Hepatocyte (in vitro differentiated cells): ENCODE measurements at regions not wholly inside any gene's neighbourhood (a gene's known extent, or its start where the extent isn't known, plus 50 kb on each side); places are given as distances from the start of the nearest gene placed in this dataset.

ENCODE experiments used
- DNase-seq: peaks from one replicate; pipeline ENCODE4 v3.0.0-alpha.2; 2016; ENCODE audit warnings: low spot score
- H2AFZ ChIP-seq: fragments of 200-600 bp; sonication (generic); 2 replicates; pipeline ENCODE4 v1.6.0; 2016; ENCODE audit warnings: antibody characterized with exemption, mild to moderate bottlenecking
- H3K27ac ChIP-seq: fragments of 200-600 bp; sonication (generic); 2 replicates; pipeline ENCODE4 v1.5.1; 2016; ENCODE audit warnings: mild to moderate bottlenecking
- H3K27me3 ChIP-seq: fragments of 200-600 bp; sonication (generic); 2 replicates; pipeline ENCODE4 v1.6.1; 2016
- H3K36me3 ChIP-seq: fragments of 200-600 bp; sonication (generic); replicated peaks from 2 replicates; pipeline ENCODE4 v1.5.1; 2016; ENCODE audit warnings: low read depth; ENCODE audit not compliant: insufficient read depth
- H3K4me1 ChIP-seq: fragments of 200-600 bp; sonication (generic); 2 replicates; pipeline ENCODE4 v1.5.1; 2016; ENCODE audit warnings: mild to moderate bottlenecking, moderate library complexity; ENCODE audit not compliant: insufficient read depth
- H3K4me2 ChIP-seq: fragments of 200-600 bp; sonication (generic); 2 replicates; pipeline ENCODE4 v1.6.0; 2016
- H3K4me3 ChIP-seq: fragments of 200-600 bp; sonication (generic); 2 replicates; pipeline ENCODE4 v1.5.1; 2016; ENCODE audit warnings: mild to moderate bottlenecking
- H3K79me2 ChIP-seq: fragments of 200-600 bp; sonication (generic); 2 replicates; pipeline ENCODE4 v1.6.0; 2017; ENCODE audit warnings: mild to moderate bottlenecking
- H3K9me2 ChIP-seq: fragments of 200-600 bp; sonication (generic); replicated peaks from 2 replicates; pipeline ENCODE4 v1.6.0; 2017; ENCODE audit warnings: mild to moderate bottlenecking; ENCODE audit not compliant: insufficient read depth
- H3K9me3 ChIP-seq: fragments of 200-600 bp; sonication (generic); 2 replicates; pipeline ENCODE4 v1.5.1; 2016; ENCODE audit warnings: low read depth, mild to moderate bottlenecking
- H4K20me1 ChIP-seq: fragments of 200-600 bp; sonication (generic); 2 replicates; pipeline ENCODE4 v1.6.0; 2016; ENCODE audit warnings: mild to moderate bottlenecking; ENCODE audit not compliant: insufficient read depth, poor library complexity, severe bottlenecking
- CTCF ChIP-seq: fragments of 200-600 bp; sonication (generic); IDR thresholded peaks from 2 replicates; pipeline ENCODE4 v1.5.1; 2016; ENCODE audit warnings: antibody characterized with exemption, mild to moderate bottlenecking; ENCODE audit not compliant: poor library complexity
- EZH2 ChIP-seq: fragments of 200-600 bp; sonication (generic); IDR thresholded peaks from 2 replicates; pipeline ENCODE4 v1.6.1; 2016; ENCODE audit warnings: antibody characterized with exemption, mild to moderate bottlenecking, borderline replicate concordance
- EZH2phosphoT487 ChIP-seq: fragments of 200-600 bp; sonication (generic); IDR thresholded peaks from one replicate; pipeline ENCODE4 v1.6.1; 2018; ENCODE audit warnings: antibody characterized with exemption, mild to moderate bottlenecking, low read depth, moderate library complexity; ENCODE audit not compliant: unreplicated experiment, severe bottlenecking
- WGBS: methylation state at CpG from one replicate; pipeline ENCODE4 v1.1.6; 2016; ENCODE audit warnings: low lambda C conversion rate; ENCODE audit errors: missing lambda C conversion rate; 5-methylcytosine and 5-hydroxymethylcytosine counted together

- no peak overlapping the region for H3K4me2 ChIP-seq
- H3K9me3 ChIP-seq: no peaks in the 10 kb centered on the region
- no peak overlapping the region for H3K27ac ChIP-seq
- DNase-seq: no peak
- no peak overlapping the region for H3K4me3 ChIP-seq
- TF ChIP-seq EZH2phosphoT487 (no peak), EZH2 (no peak), CTCF (no peak)
- 97% methylated on average over 1 of the region's 1 CpG for WGBS
- H3K9me2 ChIP-seq: no peaks in the 10 kb centered on the region
- H2AFZ ChIP-seq: no peak overlapping the region
- H3K27me3 ChIP-seq: no peaks in the 10 kb centered on the region
- no peaks in the 10 kb centered on the region for H3K4me1 ChIP-seq
- H3K79me2 ChIP-seq: no peaks in the 10 kb centered on the region
- no peaks in the 10 kb centered on the region for H3K36me3 ChIP-seq
- H4K20me1 ChIP-seq: no peaks in the 10 kb centered on the region
Observed at GRCh38 chr7:49344556-49344955, 420.2 kb downstream of the CDC14C start.

- no peaks in the 10 kb centered on the region for H3K79me2 ChIP-seq
- 68% methylated on average over 1 of the region's 1 CpG for WGBS
- no peak overlapping the region for H2AFZ ChIP-seq
- no peak overlapping the region for H3K27ac ChIP-seq
- no peaks in the 10 kb centered on the region for H3K4me1 ChIP-seq
- no peak overlapping the region for H3K4me2 ChIP-seq
- TF ChIP-seq EZH2 (no peak), CTCF (no peak), EZH2phosphoT487 (no peak)
- H3K4me3 ChIP-seq: no peak overlapping the region
- H3K9me3 ChIP-seq: no peaks in the 10 kb centered on the region
- no peaks in the 10 kb centered on the region for H4K20me1 ChIP-seq
- no peak for DNase-seq
- no peaks in the 10 kb centered on the region for H3K27me3 ChIP-seq
- no peaks in the 10 kb centered on the region for H3K9me2 ChIP-seq
- no peaks in the 10 kb centered on the region for H3K36me3 ChIP-seq
Observed at GRCh38 chr7:49346195-49346899, 422.0 kb downstream of the CDC14C start.

GRCh38 chr7:49367072-49367471, 406.4 kb upstream of the VWC2 start:
- DNase-seq: no peak
- H3K4me2 ChIP-seq: no peak overlapping the region
- H4K20me1 ChIP-seq: no peaks in the 10 kb centered on the region
- no peaks in the 10 kb centered on the region for H3K79me2 ChIP-seq
- no peak overlapping the region for H3K27ac ChIP-seq
- H3K36me3 ChIP-seq: no peaks in the 10 kb centered on the region
- WGBS: 75% methylated on average over 2 of the region's 2 CpGs
- H2AFZ ChIP-seq: no peak overlapping the region
- no peaks in the 10 kb centered on the region for H3K4me1 ChIP-seq
- no peak overlapping the region for H3K4me3 ChIP-seq
- TF ChIP-seq EZH2phosphoT487: no peak
- TF ChIP-seq EZH2: no peak
- TF ChIP-seq CTCF: no peak
- H3K27me3 ChIP-seq: no peaks in the 10 kb centered on the region
- no peaks in the 10 kb centered on the region for H3K9me3 ChIP-seq
- no peaks in the 10 kb centered on the region for H3K9me2 ChIP-seq
